Choroid plexus epithelial cell (primary cell): ENCODE measurements at regions not wholly inside any gene's neighbourhood (a gene's known extent, or its start where the extent isn't known, plus 50 kb on each side); places are given as distances from the start of the nearest gene placed in this dataset.

Experiments used
- DNase-seq: peaks from one replicate; pipeline ENCODE4 v3.0.0-alpha.2; 2010; ENCODE audit warnings: low read depth
- H3K4me3 ChIP-seq: 2 replicates; pipeline ENCODE4 v1.5.1; 2011; ENCODE audit warnings: low read depth, mild to moderate bottlenecking, control low read depth, low read length, moderate library complexity
- CTCF ChIP-seq: conservative IDR thresholded peaks from 2 replicates; pipeline ENCODE4 v1.5.1; 2011; ENCODE audit warnings: low read depth, mild to moderate bottlenecking, control low read depth, inconsistent platforms, low read length, moderate library complexity

DNA sequence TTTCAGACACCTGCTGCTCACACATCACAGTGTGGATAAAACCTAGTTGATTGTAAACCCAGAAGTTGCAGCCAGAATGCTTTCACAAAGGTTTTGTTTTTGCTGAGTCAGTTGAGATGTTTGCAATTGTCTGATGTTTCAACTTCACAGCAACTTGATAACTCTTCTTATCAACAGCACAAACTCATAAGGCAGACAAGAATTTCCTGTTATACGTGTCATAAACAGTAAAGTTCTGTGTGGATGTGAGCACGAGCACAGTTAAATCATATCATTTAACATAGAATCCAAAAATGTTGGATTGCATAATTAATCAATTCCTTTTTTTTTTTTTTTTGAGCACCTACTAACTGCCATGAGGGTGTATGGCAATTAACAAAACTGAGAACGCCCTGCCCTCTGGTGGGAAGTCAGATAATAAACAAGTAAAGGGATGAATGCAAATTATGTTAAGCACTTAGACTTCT, 512.2 kb downstream of the PDHA2 start:
- DNase-seq, result peak; percentile 64
- TF ChIP-seq CTCF, result peak; percentile 57
- H3K4me3 ChIP-seq, result no peak overlapping the region

DNA sequence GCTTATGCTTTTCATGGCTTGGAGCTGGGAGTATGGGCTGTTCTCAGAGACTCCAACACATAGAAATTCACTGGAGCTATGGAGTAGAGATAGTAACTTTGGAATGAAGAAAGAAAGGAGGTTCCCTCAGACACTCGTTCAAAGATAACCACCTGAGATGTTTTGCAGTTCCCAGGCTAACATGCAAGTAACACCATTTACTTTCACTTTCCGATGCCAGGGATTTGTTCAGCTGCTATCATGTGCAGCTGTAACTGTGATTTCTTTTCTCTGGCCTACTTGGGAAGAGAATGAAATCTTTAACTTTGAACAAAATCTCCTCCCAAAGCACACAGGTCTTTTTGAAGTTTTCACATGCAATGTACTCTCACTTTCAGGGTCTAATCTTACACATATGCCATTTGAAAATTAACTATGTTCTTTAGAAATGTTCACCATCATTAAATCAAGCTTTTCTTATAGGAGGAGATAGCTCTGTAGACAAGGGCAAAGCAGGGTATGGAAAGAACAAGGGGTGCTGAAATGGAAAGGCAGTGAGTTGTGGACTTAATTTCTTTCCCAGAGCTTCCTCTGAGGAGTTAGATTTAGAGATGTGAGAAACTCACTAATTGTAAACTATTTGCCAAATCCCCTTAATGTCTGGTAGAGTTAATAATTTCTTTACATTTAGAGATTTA, 514.3 kb downstream of the PDHA2 start:
- H3K4me3 ChIP-seq, result no peak overlapping the region
- DNase-seq, result peak; percentile 39

DNA sequence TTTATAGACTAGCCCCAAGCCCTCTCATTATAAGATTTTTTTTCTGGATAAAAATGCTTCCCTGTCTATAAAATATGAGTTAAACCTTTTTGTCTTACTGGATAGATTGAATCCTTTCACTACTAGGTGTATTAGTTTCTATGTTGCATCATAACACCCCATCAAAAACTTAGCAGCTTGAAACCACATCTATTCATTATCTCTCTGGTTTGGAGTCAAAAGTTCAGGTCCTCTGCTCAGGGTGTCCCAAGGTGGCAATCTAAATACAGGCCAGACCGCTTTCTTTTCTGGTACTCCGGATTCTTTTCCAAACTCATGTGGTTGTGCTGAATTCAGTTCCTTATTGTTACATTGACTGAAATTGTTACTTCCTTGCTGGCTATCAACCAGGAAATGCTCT, 515.5 kb downstream of the PDHA2 start:
- no peak for DNase-seq
- H3K4me3 ChIP-seq, result no peak overlapping the region
- no peak for TF ChIP-seq CTCF

More for the DNA sequence above, 514.3 kb downstream of the PDHA2 start:
- no peak for TF ChIP-seq CTCF

DNA sequence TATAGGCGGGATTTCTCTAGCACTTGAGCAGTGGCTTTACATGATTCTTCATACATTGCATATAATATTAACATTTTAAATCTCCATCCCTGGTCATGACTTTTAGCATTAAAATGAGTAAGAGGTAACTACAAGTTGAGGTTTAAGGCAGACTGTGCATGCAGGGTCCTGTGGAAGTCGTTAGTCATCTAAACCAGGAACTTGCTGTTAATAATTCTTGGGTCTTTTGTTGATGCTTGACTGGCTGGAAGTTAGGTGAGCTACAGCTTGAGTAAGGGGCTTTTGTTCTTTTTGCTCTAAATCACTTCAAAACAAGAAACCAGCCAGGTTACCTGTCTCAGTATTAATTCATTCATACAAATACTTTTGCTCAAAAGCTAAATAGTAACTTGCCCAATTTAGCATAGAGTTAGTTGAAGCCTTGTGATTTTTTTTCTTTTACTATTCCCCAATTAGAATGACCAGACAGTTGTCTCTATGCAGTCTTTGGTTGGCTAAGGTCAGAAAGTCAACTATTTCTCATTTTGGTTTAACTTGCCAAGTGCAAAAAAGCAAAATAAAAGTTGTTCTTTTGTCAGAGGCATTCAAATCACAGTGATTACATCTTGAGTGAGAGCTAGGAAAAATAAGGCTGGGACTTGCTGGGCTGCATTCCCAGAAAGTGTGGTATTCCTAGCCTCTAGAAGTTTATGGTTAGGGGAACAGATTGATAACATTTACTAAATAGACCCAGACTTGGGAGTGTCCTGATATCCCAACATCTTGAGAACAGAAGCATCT, 516.9 kb downstream of the PDHA2 start:
- no peak overlapping the region for H3K4me3 ChIP-seq
- TF ChIP-seq CTCF, result no peak
- peak; percentile 14 for DNase-seq

GRCh38 chr4:96366632-96367031, 526.7 kb downstream of the PDHA2 start:
- no peak overlapping the region for H3K4me3 ChIP-seq
- no peak for TF ChIP-seq CTCF
- no peak for DNase-seq

- no peak overlapping the region for H3K4me3 ChIP-seq
- DNase-seq, result peak; percentile 10
- no peak for TF ChIP-seq CTCF
These were observed 535.5 kb downstream of the PDHA2 start for GRCh38 chr4:96375367-96375766.

GRCh38 chr4:96379524-96379923, 539.6 kb downstream of the PDHA2 start:
- H3K4me3 ChIP-seq, result no peak overlapping the region
- TF ChIP-seq CTCF, result no peak
- DNase-seq, result no peak
